ENCODE measurements at regions not wholly inside any gene's neighbourhood (a gene's known extent, or its start where the extent isn't known, plus 50 kb on each side); places are given as distances from the start of the nearest gene placed in this dataset.

- Mint-ChIP-seq H3K9me3 (ENCODE audit: unreplicated experiment) (no peaks in the 10 kb centered on the region), H3K36me3 (ENCODE audit: insufficient read depth, unreplicated experiment) (no peaks in the 10 kb centered on the region), H3K27ac (ENCODE audit: unreplicated experiment) (no peak overlapping the region), H3K4me1 (ENCODE audit: low read depth, unreplicated experiment) (no peaks in the 10 kb centered on the region), H3K27me3 (ENCODE audit: insufficient read depth, unreplicated experiment) (no peaks in the 10 kb centered on the region), H3K4me3 (ENCODE audit: unreplicated experiment) (no peak overlapping the region)
- no peak for DNase-seq
- Histone ChIP-seq H3K4me1 (peaks cover 5% of the 10 kb centered on the region), H3K27me3 (replicated peaks; ENCODE audit: control insufficient read depth, insufficient read depth, low read length) (no peaks in the 10 kb centered on the region), H3K4me3 (ENCODE audit: low read depth, low read length) (no peak overlapping the region), H3K36me3 (ENCODE audit: control insufficient read depth, insufficient read depth, low read length) (no peaks in the 10 kb centered on the region), H3K9me3 (no peaks in the 10 kb centered on the region)
- CTCF ChIA-PET: no interaction called here
- no peak for TF ChIP-seq CTCF (IDR thresholded peaks at IDR 0.05; ENCODE audit: insufficient read depth in 1 of 2, low read depth in 1 of 2, low read length in 1 of 2, severe bottlenecking in 1 of 2, unreplicated experiment in 1 of 2)
- no TSS peak for BruUV-seq (replicated peaks)
- POLR2A ChIA-PET: no interaction called here
- intact Hi-C loops (cut with micrococcal nuclease; ENCODE audit: unreplicated experiment): loop anchor here (5.0 to 10.0 kb wide), 8 partner anchors 234 to 1516 kb away; partner anchors contain the start of gene TBL1XR1
These were observed 147.8 kb upstream of the KCNMB2 start for GRCh38 chr3:178388473-178388872.

GRCh38 chr3:178389258-178389657 is 147.0 kb upstream of the KCNMB2 start:
- Histone ChIP-seq H3K27me3 (replicated peaks; ENCODE audit: control insufficient read depth, insufficient read depth, low read length) (no peaks in the 10 kb centered on the region), H3K36me3 (ENCODE audit: control insufficient read depth, insufficient read depth, low read length) (no peaks in the 10 kb centered on the region), H3K4me1 (no peaks in the 10 kb centered on the region), H3K4me3 (ENCODE audit: low read depth, low read length) (no peak overlapping the region), H3K9me3 (no peaks in the 10 kb centered on the region)
- H3K27ac Mint-ChIP-seq (ENCODE audit: unreplicated experiment): no peak overlapping the region
- no peaks in the 10 kb centered on the region for H3K36me3 Mint-ChIP-seq (ENCODE audit: insufficient read depth, unreplicated experiment)
- intact Hi-C loops (cut with micrococcal nuclease; ENCODE audit: unreplicated experiment): loop anchor here (5.0 to 10.0 kb wide), 8 partner anchors 234 to 1517 kb away; partner anchors contain the start of gene TBL1XR1
- no TSS peak for BruUV-seq (replicated peaks)
- no peaks in the 10 kb centered on the region for H3K9me3 Mint-ChIP-seq (ENCODE audit: unreplicated experiment)
- no peaks in the 10 kb centered on the region for H3K27me3 Mint-ChIP-seq (ENCODE audit: insufficient read depth, unreplicated experiment)
- ChIA-PET POLR2A (no interaction called here), CTCF (no interaction called here)
- H3K4me3 Mint-ChIP-seq (ENCODE audit: unreplicated experiment): no peak overlapping the region
- no peak for TF ChIP-seq CTCF (IDR thresholded peaks at IDR 0.05; ENCODE audit: insufficient read depth in 1 of 2, low read depth in 1 of 2, low read length in 1 of 2, severe bottlenecking in 1 of 2, unreplicated experiment in 1 of 2)
- no peaks in the 10 kb centered on the region for H3K4me1 Mint-ChIP-seq (ENCODE audit: low read depth, unreplicated experiment)
- no peak for DNase-seq

GRCh38 chr3:178392511-178392926 is 143.7 kb upstream of the KCNMB2 start:
- POLR2A ChIA-PET: no interaction called here
- H3K9me3 ChIP-seq: no peaks in the 10 kb centered on the region

More at GRCh38 chr3:178392511-178392926, 143.7 kb upstream of the KCNMB2 start:
- no peaks in the 10 kb centered on the region for H3K36me3 Mint-ChIP-seq (ENCODE audit: insufficient read depth, unreplicated experiment)
- no peak overlapping the region for H3K4me3 ChIP-seq (ENCODE audit: low read depth, low read length)
- no peaks in the 10 kb centered on the region for H3K36me3 ChIP-seq (ENCODE audit: control insufficient read depth, insufficient read depth, low read length)
- H3K27me3 ChIP-seq (replicated peaks; ENCODE audit: control insufficient read depth, insufficient read depth, low read length): no peaks in the 10 kb centered on the region
- intact Hi-C loops (cut with micrococcal nuclease; ENCODE audit: unreplicated experiment): no loop called here
- H3K4me3 Mint-ChIP-seq (ENCODE audit: unreplicated experiment): no peak overlapping the region
- no peak for DNase-seq
- no peak overlapping the region for H3K27ac Mint-ChIP-seq (ENCODE audit: unreplicated experiment)
- CTCF ChIA-PET: no interaction called here
- BruUV-seq (replicated peaks): no TSS peak
- no peaks in the 10 kb centered on the region for H3K27me3 Mint-ChIP-seq (ENCODE audit: insufficient read depth, unreplicated experiment)
- no peaks in the 10 kb centered on the region for H3K9me3 Mint-ChIP-seq (ENCODE audit: unreplicated experiment)
- no peaks in the 10 kb centered on the region for H3K4me1 ChIP-seq
- no peaks in the 10 kb centered on the region for H3K4me1 Mint-ChIP-seq (ENCODE audit: low read depth, unreplicated experiment)
- TF ChIP-seq CTCF (IDR thresholded peaks at IDR 0.05; ENCODE audit: insufficient read depth in 1 of 2, low read depth in 1 of 2, low read length in 1 of 2, severe bottlenecking in 1 of 2, unreplicated experiment in 1 of 2): no peak

Measured in Caco-2 (cell line).